ENCODE measurements at regions not wholly inside any gene's neighbourhood (a gene's known extent, or its start where the extent isn't known, plus 50 kb on each side); places are given as distances from the start of the nearest gene placed in this dataset.

GRCh38 chr5:163172540-163173338 is 264.7 kb upstream of the CCNG1 start (continued):
- TF ChIP-seq EZH2phosphoT487 (IDR thresholded peaks at IDR 0.05; ENCODE audit: borderline replicate concordance, low read depth), result no peak
- TF ChIP-seq FOXM1 (IDR thresholded peaks at IDR 0.05; ENCODE audit: low read depth), result no peak
- TF ChIP-seq, protein P1, sequence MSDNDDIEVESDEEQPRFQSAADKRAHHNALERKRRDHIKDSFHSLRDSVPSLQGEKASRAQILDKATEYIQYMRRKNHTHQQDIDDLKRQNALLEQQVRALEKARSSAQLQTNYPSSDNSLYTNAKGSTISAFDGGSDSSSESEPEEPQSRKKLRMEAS (IDR thresholded peaks at IDR 0.05; ENCODE audit: low read depth), result no peak
- TF ChIP-seq MXI1 (IDR thresholded peaks at IDR 0.05; ENCODE audit: low read depth, low read length), result no peak
- no peak for TF ChIP-seq GATA2 (CRISPR knock-in tag; IDR thresholded peaks at IDR 0.05)
- TF ChIP-seq, protein P2, sequence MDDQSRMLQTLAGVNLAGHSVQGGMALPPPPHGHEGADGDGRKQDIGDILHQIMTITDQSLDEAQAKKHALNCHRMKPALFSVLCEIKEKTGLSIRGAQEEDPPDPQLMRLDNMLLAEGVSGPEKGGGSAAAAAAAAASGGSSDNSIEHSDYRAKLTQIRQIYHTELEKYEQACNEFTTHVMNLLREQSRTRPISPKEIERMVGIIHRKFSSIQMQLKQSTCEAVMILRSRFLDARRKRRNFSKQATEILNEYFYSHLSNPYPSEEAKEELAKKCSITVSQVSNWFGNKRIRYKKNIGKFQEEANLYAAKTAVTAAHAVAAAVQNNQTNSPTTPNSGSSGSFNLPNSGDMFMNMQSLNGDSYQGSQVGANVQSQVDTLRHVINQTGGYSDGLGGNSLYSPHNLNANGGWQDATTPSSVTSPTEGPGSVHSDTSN (IDR thresholded peaks at IDR 0.05), result no peak

DNA sequence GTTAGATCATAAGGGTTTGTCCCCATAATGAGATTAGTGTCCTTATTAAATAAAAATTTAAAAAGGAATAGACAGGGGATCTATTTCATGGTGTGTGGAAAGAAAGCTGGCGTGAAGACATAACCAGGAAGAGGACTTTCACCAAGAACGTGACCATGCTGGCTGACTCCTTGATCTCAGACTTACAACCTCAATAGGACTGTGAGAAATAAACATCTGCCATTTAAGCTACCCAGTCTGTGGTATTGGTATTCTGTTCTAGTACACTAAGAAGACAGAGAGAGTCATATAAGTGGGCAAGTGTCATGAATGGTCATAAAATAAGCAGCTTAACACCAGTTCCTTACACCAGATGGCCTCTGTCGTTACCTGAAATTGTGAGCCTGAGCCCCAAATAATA is 259.4 kb upstream of the CCNG1 start:
- Histone ChIP-seq H2AFZ (ENCODE audit: low read depth) (no peak overlapping the region), H3K4me1 (ENCODE audit: control insufficient read depth in 1 of 2, insufficient read depth in 2 of 2, low read depth in 1 of 2, low read length in 1 of 2) (no peaks in the 10 kb centered on the region), H3K79me2 (ENCODE audit: insufficient read depth) (no peaks in the 10 kb centered on the region), H3K36me3 (replicated peaks in 1 of 2; ENCODE audit: control insufficient read depth in 1 of 2, insufficient read depth in 2 of 2, low read length in 1 of 2) (no peaks in the 10 kb centered on the region), H3K9me2 (no peaks in the 10 kb centered on the region), H3K9ac (no peak overlapping the region), H3K27me3 (ENCODE audit: insufficient read depth) (no peaks in the 10 kb centered on the region), H3K4me2 (no peak overlapping the region), H3F3A (replicated peaks; ENCODE audit: insufficient read depth) (no peaks in the 10 kb centered on the region), H3K4me3 (ENCODE audit: low read depth in 2 of 2, low read length in 1 of 2) (no peak overlapping the region), H3K27ac (ENCODE audit: low read depth in 2 of 2, low read length in 1 of 2) (no peak overlapping the region), H3K9me3 (no peaks in the 10 kb centered on the region), H4K20me1 (ENCODE audit: insufficient read depth) (no peaks in the 10 kb centered on the region)
- DNase-seq, result no peak
- ChIA-PET POLR2A (no interaction called here), CTCF (no interaction called here)
- 6% methylated on average over 3 of the region's 3 CpGs for WGBS (ENCODE audit: low lambda C conversion rate)
- no peak for TF ChIP-seq FOXJ3 (CRISPR knock-in tag; IDR thresholded peaks at IDR 0.05)
- TF ChIP-seq, protein P3, sequence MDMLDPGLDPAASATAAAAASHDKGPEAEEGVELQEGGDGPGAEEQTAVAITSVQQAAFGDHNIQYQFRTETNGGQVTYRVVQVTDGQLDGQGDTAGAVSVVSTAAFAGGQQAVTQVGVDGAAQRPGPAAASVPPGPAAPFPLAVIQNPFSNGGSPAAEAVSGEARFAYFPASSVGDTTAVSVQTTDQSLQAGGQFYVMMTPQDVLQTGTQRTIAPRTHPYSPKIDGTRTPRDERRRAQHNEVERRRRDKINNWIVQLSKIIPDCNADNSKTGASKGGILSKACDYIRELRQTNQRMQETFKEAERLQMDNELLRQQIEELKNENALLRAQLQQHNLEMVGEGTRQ (IDR thresholded peaks at IDR 0.05; ENCODE audit: borderline replicate concordance, low read depth, low read length), result no peak
- TF ChIP-seq RCOR1 (IDR thresholded peaks at IDR 0.05; ENCODE audit: low read length), result no peak
- TF ChIP-seq EZH2phosphoT487 (IDR thresholded peaks at IDR 0.05; ENCODE audit: borderline replicate concordance, low read depth), result no peak
- no peak for TF ChIP-seq MEF2A (IDR thresholded peaks at IDR 0.05; ENCODE audit: borderline replicate concordance, low read depth)
- no peak for TF ChIP-seq FOXM1 (IDR thresholded peaks at IDR 0.05; ENCODE audit: low read depth)
- TF ChIP-seq FOSL2 (IDR thresholded peaks at IDR 0.05; ENCODE audit: borderline replicate concordance, low read depth), result no peak
- no peak for TF ChIP-seq CHD2 (IDR thresholded peaks at IDR 0.05; ENCODE audit: low read length, partially characterized antibody)
- no peak for TF ChIP-seq NRF1 (IDR thresholded peaks at IDR 0.05; ENCODE audit: low read depth, low read length)
- no peak for TF ChIP-seq RFX5 (IDR thresholded peaks at IDR 0.05; ENCODE audit: low read length)
- TF ChIP-seq, protein P4, sequence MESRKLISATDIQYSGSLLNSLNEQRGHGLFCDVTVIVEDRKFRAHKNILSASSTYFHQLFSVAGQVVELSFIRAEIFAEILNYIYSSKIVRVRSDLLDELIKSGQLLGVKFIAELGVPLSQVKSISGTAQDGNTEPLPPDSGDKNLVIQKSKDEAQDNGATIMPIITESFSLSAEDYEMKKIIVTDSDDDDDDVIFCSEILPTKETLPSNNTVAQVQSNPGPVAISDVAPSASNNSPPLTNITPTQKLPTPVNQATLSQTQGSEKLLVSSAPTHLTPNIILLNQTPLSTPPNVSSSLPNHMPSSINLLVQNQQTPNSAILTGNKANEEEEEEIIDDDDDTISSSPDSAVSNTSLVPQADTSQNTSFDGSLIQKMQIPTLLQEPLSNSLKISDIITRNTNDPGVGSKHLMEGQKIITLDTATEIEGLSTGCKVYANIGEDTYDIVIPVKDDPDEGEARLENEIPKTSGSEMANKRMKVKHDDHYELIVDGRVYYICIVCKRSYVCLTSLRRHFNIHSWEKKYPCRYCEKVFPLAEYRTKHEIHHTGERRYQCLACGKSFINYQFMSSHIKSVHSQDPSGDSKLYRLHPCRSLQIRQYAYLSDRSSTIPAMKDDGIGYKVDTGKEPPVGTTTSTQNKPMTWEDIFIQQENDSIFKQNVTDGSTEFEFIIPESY (IDR thresholded peaks at IDR 0.05; ENCODE audit: borderline replicate concordance, low read depth), result no peak
- TF ChIP-seq GATA2 (CRISPR knock-in tag; IDR thresholded peaks at IDR 0.05), result no peak
- TF ChIP-seq, protein P1 (IDR thresholded peaks at IDR 0.05; ENCODE audit: low read depth), result no peak
- no peak for TF ChIP-seq RAD21 (IDR thresholded peaks at IDR 0.05; ENCODE audit: low read length)
- TF ChIP-seq JUND (IDR thresholded peaks at IDR 0.05), result no peak
- TF ChIP-seq IRF3 (IDR thresholded peaks at IDR 0.05; ENCODE audit: low read depth, low read length), result no peak
- TF ChIP-seq, protein P2 (IDR thresholded peaks at IDR 0.05), result no peak
- TF ChIP-seq, protein P5, sequence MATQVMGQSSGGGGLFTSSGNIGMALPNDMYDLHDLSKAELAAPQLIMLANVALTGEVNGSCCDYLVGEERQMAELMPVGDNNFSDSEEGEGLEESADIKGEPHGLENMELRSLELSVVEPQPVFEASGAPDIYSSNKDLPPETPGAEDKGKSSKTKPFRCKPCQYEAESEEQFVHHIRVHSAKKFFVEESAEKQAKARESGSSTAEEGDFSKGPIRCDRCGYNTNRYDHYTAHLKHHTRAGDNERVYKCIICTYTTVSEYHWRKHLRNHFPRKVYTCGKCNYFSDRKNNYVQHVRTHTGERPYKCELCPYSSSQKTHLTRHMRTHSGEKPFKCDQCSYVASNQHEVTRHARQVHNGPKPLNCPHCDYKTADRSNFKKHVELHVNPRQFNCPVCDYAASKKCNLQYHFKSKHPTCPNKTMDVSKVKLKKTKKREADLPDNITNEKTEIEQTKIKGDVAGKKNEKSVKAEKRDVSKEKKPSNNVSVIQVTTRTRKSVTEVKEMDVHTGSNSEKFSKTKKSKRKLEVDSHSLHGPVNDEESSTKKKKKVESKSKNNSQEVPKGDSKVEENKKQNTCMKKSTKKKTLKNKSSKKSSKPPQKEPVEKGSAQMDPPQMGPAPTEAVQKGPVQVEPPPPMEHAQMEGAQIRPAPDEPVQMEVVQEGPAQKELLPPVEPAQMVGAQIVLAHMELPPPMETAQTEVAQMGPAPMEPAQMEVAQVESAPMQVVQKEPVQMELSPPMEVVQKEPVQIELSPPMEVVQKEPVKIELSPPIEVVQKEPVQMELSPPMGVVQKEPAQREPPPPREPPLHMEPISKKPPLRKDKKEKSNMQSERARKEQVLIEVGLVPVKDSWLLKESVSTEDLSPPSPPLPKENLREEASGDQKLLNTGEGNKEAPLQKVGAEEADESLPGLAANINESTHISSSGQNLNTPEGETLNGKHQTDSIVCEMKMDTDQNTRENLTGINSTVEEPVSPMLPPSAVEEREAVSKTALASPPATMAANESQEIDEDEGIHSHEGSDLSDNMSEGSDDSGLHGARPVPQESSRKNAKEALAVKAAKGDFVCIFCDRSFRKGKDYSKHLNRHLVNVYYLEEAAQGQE (IDR thresholded peaks at IDR 0.05; ENCODE audit: low read depth, low read length), result no peak

All from SK-N-SH (cell line).